GM21737 (cell line): ENCODE measurements at regions not wholly inside any gene's neighbourhood (a gene's known extent, or its start where the extent isn't known, plus 50 kb on each side); places are given as distances from the start of the nearest gene placed in this dataset.

ENCODE experiments used
- ATAC-seq: cut with Tn5 transposase; IDR thresholded peaks from one replicate; pipeline ENCODE4 v1.9.1; 2021; ENCODE audit warnings: mild to moderate bottlenecking, moderate library complexity; ENCODE audit not compliant: unreplicated experiment

- no peak for ATAC-seq
These were observed 103.7 kb upstream of the SYT1 start for GRCh38 chr12:78760906-78761305.

DNA sequence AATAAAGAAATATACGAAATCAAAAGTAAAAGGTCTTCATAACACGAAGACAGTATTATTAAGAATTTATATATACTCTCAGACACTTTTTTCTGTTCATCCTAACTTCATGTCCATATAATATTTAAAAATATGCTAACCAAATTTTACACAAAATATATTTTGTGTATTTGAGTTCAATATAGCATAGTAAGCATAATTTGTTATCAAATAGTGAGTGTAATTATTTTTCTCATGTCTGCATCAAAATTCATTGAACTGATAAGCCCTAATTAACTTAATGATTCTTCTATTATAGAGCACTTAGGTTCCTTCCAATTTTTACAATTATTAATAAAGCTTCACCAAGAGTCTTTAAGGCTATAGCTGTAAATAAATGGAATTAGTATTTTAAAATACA, 99.7 kb upstream of the SYT1 start:
- ATAC-seq, result no peak

DNA sequence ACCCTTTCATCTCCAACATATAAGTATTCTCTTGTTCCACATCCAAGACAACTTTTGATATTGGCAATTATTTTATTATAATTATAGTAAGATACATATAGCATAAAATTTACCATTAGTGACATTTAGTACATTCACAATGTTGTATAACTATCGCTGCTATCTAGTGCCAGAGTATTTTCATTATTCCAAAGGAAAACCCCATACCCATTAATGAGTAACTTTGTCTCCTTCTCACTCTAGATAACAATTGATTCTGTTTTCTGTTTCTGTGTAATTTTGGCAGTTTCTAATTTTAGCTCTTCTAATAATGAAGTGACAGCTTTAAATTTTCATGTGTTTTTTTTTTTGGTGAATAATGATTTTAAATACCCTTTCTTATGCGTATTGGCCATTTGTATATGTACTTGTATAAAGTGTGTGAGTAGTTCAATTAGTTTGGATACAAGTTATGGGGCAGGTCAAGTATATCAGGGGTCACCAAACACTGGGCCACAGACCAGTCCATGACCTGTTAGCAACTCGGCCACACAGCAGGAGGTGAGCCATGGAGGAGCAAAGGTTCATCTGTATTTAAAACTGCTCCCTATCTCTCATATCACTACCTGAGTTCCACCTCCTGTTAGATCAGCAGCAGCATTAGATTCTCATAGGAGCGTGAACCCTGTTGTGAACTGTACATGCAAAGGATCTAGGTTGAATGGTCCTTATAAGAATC, 97.2 kb upstream of the SYT1 start:
- ATAC-seq, result no peak

DNA sequence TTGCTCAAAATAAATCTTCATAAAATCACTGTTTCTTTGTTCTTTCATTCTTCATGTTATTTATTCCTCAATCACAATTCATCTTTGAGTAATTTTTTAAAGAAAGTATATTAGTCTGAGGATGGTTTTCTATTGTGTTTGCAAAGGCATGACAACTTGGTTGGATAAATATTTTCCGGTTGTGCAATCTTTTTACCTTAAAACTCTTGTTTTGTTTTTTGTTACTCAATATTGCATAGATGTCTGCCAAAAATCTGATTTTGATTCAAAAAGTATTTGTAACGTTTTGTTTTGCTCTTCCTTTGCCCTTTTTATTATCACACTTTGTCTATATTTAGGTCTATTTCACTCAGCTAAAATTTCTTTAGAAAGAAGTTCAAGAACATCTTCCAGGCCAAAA, 86.2 kb upstream of the SYT1 start:
- no peak for ATAC-seq

- ATAC-seq, result no peak
These were observed 77.0 kb upstream of the SYT1 start for GRCh38 chr12:78787576-78787975.

- no peak for ATAC-seq
These were observed 74.4 kb upstream of the SYT1 start for GRCh38 chr12:78790148-78790547.

DNA sequence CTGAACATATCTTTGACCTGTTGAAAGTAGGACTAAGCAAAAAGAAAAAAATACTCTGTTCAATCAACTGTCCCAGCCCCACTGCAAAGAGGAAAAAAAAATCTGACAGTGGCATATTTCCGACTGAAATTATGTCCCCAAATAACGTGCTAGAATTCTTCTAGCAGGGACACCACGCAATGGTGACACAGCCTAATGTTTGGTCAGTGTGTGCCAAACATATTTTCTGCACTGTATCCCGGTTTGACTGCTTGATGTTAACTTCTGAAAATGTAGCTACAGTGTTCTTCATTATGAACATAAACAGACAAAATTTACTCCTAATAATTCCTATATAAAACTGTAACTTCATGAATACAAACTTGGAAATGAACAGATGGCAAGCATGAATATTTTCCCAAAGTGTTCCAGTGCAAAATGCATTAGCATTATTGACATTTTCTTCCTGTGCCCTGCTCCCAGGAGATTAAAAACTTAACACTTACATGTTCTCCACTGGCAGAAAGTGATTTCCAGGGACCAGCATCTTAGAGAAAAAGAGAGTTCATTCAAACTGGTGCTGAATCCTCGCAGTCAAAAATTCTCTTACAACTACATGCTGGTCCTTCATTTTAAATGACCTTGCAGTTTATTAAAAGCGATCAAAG, 72.4 kb upstream of the SYT1 start:
- no peak for ATAC-seq

GRCh38 chr12:78793491-78793890, 71.1 kb upstream of the SYT1 start:
- no peak for ATAC-seq

GRCh38 chr12:78793982-78794381, 70.6 kb upstream of the SYT1 start:
- ATAC-seq, result no peak

DNA sequence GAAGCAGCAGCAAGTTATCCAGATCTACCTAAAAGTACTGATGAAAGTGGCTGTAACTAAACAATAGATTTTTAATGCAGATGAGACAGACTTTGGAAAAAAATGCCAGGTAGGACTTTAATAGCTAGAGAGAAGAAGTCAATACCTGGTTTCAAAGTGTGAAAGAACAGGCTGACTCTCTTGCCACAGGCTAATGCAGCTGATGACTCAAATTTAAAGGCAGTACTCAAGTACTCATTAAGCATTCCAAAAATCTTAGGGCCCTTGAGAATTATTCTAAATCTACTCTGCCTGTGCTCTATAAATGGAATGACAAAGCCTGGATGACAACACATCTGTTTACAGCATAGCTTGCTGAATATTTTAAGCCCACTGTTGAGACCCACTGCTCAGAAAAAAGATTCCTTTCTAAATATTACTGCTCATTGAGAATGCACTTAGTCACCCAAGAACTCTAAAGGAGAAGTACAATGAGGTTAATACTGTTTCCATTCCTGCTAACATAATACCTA, 68.6 kb upstream of the SYT1 start:
- no peak for ATAC-seq

DNA sequence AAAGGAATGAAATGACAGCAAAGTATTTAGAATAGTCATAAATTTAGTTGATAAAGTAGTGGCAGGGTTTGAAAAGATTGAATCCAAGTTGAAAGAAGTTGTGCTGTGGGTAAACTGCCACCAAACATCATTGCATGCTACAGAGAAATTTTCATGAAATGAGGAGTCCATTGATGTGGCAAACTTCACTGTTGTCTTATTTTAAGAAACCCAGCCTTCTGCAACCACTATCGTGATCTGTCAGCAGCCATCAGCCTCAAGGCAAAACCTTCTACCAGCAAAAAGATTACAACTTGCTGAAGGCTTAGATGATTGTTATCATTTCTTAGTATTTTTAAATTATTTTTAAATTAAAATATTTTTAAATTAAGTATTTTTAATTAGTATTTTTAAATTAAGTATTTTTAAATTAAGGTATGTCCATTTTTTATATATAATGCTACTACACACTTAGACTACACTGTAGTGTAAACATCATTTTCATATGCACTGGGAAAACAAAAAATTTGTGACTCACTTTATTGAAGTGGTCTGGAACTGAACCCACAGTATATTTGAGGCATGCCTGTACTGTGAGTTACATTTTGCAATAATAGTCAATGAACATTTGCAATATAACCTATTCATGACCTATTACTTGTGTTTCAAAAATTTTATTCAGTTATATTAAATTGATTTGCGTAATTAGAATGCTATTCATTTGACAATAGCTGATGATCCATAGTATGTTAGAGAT, 67.2 kb upstream of the SYT1 start:
- no peak for ATAC-seq

GRCh38 chr12:78799649-78800048, 64.9 kb upstream of the SYT1 start:
- no peak for ATAC-seq

DNA sequence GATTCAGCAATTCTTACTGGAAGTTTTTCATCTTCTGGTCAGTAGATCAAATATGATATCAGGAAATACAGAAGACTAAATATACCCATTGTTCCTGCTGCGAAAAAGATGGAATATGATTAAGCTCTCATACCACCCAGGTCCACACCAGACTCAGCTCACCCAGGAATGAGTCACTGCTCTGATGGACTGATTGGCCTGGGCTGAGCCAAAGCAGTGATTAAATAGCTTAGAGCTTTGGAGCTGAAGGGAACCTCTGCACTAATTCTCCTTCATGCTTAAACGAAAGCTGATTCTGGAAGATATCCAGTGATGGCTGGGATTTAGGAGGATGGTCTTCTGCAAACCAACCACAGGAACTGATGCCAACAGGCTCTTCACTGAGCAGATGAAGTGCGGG, 62.0 kb upstream of the SYT1 start:
- no peak for ATAC-seq

DNA sequence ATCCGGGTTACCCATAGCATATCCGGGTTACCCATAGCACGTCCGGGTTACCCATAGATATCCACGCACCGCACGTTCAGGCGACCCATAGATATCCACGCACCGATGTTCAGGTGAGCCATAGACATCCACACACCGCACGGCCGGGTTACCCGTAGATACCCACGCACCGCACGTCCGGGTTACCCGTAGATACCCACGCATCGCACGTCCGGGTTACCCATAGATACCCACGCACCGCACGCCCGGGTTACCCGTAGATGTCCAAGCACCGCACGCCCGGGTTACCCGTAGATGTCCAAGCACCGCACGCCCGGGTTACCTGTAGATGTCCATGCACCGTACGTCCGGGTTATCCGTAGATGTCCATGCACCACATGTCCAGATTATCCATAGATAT, 60.3 kb upstream of the SYT1 start:
- no peak for ATAC-seq
